ENCODE measurements at regions not wholly inside any gene's neighbourhood (a gene's known extent, or its start where the extent isn't known, plus 50 kb on each side); places are given as distances from the start of the nearest gene placed in this dataset.

GRCh38 chr11:80350541-80350940 is 909.7 kb upstream of the TENM4 start:
- no peak overlapping the region for H3T11ph ChIP-seq (ENCODE audit: low read length)
- H3K9me3 ChIP-seq (ENCODE audit: control insufficient read depth, low read depth, low read length), result no peaks in the 10 kb centered on the region
- no peak overlapping the region for H3K56ac ChIP-seq (ENCODE audit: insufficient read length, low read depth, low read length)
- no peak overlapping the region for H2BK5ac ChIP-seq (ENCODE audit: insufficient read length, low read length)
- DNase-seq, result no peak
- WGBS (ENCODE audit: extremely low coverage, insufficient read length, low lambda C conversion rate), result no CpG with 5 or more reads among the region's 3 CpGs
- no peaks in the 10 kb centered on the region for H3K79me2 ChIP-seq (ENCODE audit: insufficient read depth, low read length)
- H3K27ac ChIP-seq (ENCODE audit: insufficient read length, low read depth, low read length), result no peak overlapping the region
- no peak overlapping the region for H3K9ac ChIP-seq (ENCODE audit: extremely low read depth, insufficient read length, low read length)
- no peaks in the 10 kb centered on the region for H3K9me3 Mint-ChIP-seq
- H2BK20ac ChIP-seq (ENCODE audit: low read depth, low read length, poor library complexity, severe bottlenecking), result no peak overlapping the region
- H2BK12ac ChIP-seq (ENCODE audit: insufficient read length, low read depth, low read length), result no peak overlapping the region
- H3K4me3 Mint-ChIP-seq, result no peak overlapping the region
- no peaks in the 10 kb centered on the region for H3K79me1 ChIP-seq (ENCODE audit: insufficient read depth, low read depth, low read length, poor library complexity, severe bottlenecking)
- no peaks in the 10 kb centered on the region for H4K20me1 ChIP-seq (ENCODE audit: control insufficient read depth, insufficient read depth, insufficient read length)
- no peak overlapping the region for H4K91ac ChIP-seq (ENCODE audit: insufficient read length, low read depth, low read length)
- H3K4me2 ChIP-seq (ENCODE audit: insufficient read depth, insufficient read length, low read length), result no peak overlapping the region
- no peak overlapping the region for H4K8ac ChIP-seq (replicated peaks; ENCODE audit: insufficient read length, low read depth, low read length)
- no peak overlapping the region for H3K18ac ChIP-seq (ENCODE audit: insufficient read length, low read depth, low read length)
- no peaks in the 10 kb centered on the region for H3K4me1 ChIP-seq (ENCODE audit: insufficient read depth, low read length)
- no peak overlapping the region for H3K23ac ChIP-seq (ENCODE audit: insufficient read length, low read depth, low read length)
- no peak overlapping the region for H4K5ac ChIP-seq (ENCODE audit: insufficient read length, low read depth, low read length)
- H3K4ac ChIP-seq (ENCODE audit: low read depth, low read length), result no peak overlapping the region
- H3K27ac Mint-ChIP-seq, result no peak overlapping the region
- no peaks in the 10 kb centered on the region for H3K23me2 ChIP-seq (ENCODE audit: insufficient read length, low read depth, low read length, poor library complexity, severe bottlenecking)
- TF ChIP-seq CTCF (conservative IDR thresholded peaks at IDR 0.05), result no peak
- no peak overlapping the region for H3K14ac ChIP-seq (ENCODE audit: insufficient read depth, low read length)
- H3K4me1 Mint-ChIP-seq, result no peaks in the 10 kb centered on the region
- H2BK15ac ChIP-seq (ENCODE audit: low read depth, low read length), result no peak overlapping the region
- no peaks in the 10 kb centered on the region for H3K36me3 Mint-ChIP-seq (ENCODE audit: insufficient read depth in 1 of 3, low read depth in 3 of 3)
- no peak overlapping the region for H2BK120ac ChIP-seq (ENCODE audit: low read depth, low read length, poor library complexity, severe bottlenecking)
- H2AK5ac ChIP-seq (ENCODE audit: insufficient read length, low read length), result no peak overlapping the region
- H2AFZ ChIP-seq (ENCODE audit: low read length), result no peak overlapping the region
- no peaks in the 10 kb centered on the region for H3K27me3 ChIP-seq (ENCODE audit: insufficient read depth, low read length)
- no peaks in the 10 kb centered on the region for H3K27me3 Mint-ChIP-seq (ENCODE audit: low read depth)

Measured in H9 (cell line).